NCI-H2029 (cell line): ENCODE measurements at regions not wholly inside any gene's neighbourhood (a gene's known extent, or its start where the extent isn't known, plus 50 kb on each side); places are given as distances from the start of the nearest gene placed in this dataset.
A peak's percentile ranks its signal among the peaks of the same experiment; 100 is the strongest.

ENCODE experiments used
- DNase-seq: peaks from one replicate; lab custom pipeline; 2025; lab: John Stamatoyannopoulos, UW

DNA sequence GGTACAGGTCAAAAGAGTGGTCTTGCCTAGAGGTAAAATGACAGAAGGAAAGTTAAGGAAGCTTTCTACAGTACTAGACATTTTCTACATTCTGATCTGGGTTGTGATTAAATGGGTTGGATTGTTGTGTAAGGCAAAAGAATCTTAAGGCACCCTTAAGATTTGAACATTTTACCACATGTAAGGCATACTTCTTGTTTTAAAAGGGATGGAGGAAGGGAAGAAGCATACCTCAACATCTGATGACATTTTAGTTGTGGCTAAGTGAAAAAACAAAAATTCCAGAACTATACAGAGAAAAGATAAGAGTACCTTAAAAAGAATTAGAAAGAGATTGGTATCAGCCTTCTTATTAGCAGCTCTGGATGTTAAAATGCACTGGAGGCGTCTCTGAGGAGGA, 356.0 kb upstream of the CADM1 start:
- DNase-seq = no peak

DNA sequence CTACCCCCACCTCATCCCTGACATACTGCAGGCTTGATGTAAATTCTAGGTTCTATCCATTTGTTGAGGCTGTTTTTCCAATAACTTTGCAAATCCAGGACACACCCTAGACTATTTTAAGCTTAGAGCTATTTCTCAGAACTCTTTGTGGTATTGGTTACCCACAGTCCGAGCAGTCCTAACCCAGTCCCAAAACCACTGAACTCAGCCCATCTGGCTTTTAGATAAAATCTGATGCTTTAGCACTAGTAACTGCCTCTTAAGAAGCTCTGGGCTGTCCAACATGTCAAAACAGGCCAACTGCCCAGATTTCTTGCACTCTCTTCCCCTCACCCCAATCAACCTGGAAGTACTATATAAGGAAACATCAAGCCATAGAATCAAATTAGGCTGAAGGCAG, 344.4 kb upstream of the CADM1 start:
- DNase-seq = no peak

DNA sequence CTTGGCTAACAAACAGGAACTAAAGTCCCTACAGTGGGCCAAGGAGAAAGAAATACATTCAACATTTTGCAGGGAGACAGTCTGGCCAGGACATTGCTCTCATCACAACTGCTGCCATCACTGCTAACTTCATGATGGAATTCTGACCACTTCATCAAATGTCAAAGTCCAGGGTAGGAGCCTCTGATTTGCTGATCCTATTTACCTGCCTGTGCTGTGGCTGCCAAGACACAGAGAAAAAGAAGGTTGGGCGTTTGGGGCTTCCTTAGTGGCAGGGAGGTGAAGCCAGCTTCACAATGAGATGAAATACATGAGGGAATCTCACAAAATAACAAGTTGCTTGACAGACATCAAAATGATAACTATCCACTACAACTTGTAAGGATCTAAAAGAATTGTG, 343.9 kb upstream of the CADM1 start:
- no peak for DNase-seq

DNA sequence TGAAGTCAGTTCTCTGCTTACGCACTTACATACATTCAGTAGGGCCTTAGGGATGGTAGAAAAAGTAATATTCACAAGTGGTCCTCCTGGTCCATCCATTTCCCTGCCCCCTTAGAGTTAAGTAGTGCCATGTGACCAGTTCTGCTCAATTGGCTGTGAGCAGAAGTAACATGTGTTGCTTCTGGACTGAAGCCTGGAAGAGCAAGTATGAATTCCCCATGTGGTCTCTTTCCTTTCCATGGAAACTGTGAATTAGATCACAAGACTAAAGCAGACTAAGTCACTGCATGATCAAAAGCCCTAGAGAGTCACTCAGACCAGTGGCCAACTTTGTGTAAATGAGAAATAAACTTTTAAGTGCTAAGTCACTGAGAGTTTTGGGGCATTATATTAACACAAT, 341.7 kb upstream of the CADM1 start:
- DNase-seq = no peak

DNA sequence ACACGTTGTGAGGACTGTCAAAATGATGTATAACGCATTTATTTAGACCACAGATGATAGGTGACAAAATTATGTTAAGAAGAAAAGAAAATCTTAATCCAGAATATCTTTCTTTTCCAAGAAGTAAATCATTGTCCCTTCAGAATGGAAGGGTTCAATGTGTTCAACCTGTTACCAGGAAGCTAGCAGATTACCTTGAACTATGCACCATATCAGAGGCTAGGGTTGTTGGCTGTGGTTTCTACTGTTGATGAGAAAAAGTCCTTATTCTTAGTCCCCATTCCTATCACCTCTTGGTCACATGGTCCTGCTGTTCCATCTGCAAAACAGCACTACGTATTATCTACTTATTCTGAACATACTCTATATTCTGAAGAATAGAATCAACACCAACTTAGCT, 339.5 kb upstream of the CADM1 start:
- DNase-seq = no peak

DNA sequence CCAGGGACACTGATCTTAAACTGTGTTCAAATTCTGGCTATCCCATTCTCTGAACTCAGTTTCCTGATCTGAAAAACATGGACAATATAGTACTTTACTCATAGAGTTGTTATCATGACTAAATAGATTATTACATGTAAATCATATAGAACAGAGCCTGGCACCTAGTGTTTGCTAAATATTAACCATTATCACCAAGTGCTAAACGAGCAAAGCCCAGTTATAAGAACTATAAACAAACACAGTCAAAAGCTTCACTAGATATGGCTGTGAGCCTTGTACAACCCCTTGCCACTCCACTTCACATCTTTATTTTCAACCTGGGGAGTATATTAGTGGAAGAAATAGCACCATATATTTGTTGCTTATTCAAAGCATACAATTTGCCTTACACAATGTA, 338.9 kb upstream of the CADM1 start:
- no peak for DNase-seq

DNA sequence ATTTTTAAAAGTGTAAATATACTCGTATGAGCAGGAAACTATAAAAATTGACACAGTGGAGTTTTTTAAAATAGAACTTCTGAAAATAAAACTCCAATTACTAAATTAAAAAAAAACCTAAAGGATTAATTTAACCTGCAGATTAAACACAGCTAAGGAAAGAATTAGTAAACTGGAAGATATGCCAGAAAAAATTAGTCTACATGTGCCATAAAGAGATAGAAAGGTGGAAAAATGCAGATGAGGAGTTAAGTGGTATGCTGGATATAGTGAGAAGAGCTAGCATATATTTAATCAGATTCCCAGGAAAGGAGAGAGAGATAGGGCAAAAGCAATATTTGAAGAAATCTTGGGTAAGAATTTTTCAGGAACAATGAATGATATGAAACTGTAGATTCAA, 315.8 kb upstream of the CADM1 start:
- DNase-seq = no peak

DNA sequence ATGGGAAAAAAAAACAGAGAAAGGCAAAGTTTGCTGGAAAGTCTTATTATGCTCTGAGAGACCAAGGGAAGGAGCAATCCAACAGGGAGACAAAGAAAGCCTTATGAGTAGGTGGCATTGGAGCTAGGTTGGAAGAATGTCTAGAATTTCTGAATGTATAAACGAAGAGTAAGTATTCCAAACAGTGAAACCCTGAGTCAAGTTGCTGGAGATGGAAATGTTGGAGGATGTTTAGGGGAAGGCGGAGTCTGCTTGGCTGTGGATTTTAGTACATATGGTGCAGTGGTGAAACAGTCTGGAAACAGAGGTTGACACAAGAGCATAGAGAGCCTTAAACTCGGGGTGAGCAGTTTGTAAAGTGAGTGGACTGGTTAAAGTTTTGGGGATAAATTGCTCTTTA, 314.8 kb upstream of the CADM1 start:
- no peak for DNase-seq

DNA sequence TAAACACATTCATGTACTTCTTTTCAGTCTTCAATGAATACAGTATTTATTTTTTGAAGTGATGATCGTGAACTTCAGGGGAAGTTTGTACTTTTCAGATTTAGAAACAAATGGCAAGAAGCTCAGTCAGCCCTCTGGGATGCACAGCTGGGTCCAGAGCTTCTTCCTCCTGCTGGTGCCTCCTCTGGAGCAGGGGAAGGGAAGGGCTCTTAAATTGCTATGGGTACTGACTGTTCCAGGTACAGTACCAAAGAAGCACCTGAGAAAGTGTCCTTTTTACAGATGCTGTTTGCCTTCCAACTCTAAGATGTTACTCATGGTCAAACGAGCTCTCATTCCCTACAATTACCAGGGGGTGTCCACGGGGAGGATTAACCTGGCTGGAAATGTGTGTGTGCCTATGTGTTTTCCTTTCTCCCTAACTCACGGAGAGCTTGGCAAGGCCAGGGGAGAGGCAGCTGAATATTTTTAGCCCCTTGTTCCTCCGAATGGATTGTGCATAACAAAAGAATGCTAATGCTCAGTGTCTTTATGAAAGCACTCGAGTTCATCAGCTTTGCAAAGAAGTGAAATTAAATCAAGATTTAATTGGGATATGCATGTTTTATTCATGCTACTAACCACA, 313.7 kb upstream of the CADM1 start:
- no peak for DNase-seq

DNA sequence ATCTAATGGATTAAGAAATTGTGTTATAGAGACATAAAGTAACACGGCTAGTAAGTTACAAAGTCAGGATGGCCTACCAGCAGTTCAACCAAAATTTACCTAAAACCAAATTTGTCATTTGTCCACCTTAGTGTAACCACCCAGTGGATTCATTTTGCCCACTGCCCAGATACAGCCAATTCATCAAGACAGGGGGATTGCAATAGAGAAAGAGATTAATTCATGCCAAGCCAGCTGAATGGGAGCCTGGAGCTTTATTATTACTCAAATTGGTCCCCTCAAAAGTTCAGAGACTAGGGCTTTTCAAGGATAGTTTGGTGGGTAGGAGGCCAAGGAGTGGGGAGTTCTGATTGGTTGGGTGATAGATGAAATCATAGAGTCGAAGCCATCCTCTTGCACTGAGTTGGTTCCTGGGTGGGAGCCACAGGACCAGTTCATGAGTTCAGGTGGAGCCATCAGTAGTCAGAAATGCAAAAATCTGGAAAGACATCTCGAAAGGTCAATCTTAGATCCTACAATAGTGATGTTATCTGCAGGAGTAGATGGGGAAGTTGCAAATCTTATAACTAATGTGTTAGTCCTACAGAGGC, 304.2 kb upstream of the CADM1 start:
- DNase-seq = no peak

DNA sequence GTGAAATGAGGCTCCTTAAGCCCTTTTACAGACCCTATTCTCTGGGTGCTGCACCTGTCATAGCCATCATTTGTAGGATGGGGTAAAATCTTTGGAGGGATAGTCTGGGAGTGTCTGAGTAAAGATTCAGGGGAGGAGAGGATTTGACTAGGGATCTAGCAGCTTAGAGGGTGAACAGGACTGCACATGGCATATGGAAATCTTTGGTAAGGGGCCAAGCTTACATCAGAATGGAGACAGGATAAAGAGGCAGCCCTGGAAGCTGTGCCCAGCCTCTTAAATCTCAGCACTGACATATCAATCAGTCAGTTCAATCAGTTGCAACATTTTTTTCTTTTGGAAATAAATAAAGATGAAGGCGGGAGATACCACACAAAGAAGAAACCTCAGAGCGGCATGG, 301.8 kb upstream of the CADM1 start:
- DNase-seq = no peak

DNA sequence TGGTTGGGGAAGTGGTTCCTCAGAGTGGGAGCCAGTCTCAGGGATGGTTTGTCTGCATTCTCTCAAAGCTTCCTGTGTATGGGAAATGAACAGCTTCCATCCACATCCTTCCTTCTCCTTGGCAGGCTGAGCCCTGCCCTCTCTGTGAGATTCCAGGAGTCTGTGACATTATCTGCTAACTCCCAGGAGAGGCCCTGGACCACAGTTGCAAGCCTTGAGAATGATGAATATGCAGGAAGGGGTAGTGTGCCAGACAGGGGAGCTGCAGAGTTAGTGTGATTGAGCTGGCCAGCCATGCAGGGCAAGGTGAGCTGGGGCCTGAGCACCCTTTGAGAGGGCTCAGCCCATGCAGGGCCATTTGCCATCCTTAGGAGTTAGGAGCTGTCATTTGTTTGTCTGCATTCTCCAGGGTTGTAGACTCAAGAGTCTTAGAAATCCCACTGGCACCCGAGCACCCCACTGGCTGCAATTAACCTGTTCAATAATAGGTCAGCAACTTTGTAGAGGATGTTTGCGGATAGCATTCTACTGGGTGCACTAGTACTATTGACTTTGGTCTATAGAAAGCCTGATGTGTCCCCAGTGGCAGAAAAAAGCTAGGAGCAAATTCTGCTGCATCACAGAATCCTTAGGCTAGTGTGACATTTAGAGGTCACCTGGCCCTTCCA, 299.0 kb upstream of the CADM1 start:
- no peak for DNase-seq

DNA sequence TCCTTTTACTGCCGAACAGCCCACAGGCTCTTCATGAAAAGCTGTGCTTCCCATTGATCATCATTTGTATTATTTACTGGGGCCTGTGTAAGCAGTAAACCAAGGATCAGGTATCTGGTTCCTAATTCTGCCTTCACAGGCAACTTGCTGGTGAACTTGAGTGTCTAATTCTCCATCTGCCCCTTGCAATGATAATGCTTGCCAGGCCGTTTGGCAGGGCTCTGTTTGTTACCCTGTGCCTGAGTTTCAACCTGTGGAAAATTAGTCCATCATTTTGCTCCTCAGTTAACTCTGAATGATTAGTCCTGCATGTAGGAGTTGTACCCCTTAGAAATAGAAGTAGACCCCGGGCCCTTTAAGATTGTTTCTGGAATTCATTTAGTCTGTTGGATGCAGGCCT, 298.4 kb upstream of the CADM1 start:
- no peak for DNase-seq

DNA sequence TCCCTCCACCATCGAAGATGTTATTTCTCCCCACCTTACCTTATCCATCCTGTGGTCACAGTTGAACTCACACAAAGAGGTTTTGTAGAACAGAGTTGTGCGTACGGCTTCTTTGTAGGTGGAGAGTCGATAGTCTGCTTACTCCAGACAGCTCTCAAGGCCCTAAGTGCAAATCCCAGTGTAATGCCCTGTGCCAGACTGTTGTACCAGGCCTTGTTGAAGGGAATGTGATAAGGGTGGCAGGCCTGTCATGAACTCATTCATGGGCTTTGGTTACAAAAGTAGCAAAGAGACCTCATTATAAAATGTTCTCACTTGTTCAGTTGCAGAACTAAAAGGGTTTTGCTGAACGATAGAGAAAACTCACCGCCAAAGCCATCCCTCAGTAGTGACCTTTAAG, 288.7 kb upstream of the CADM1 start:
- DNase-seq = no peak

DNA sequence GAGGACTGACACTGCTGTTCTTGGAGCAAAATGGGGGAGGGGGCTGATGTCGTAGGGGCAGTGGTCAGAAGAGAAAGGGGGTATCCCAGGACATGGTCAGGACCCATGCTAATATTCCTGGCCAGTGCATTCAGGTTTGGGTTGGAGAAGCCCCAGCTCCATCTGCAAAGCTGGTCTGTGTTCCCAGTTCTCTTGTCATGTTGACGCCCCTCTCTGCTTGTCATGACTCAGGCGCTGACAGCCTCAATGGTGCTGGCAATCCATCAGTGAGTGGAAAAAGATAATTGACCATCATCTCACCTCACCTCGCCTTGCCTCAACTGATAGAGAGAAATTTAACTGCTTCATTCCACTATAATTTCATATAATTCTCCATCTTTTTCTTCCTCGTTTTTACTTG, 283.1 kb upstream of the CADM1 start:
- no peak for DNase-seq

DNA sequence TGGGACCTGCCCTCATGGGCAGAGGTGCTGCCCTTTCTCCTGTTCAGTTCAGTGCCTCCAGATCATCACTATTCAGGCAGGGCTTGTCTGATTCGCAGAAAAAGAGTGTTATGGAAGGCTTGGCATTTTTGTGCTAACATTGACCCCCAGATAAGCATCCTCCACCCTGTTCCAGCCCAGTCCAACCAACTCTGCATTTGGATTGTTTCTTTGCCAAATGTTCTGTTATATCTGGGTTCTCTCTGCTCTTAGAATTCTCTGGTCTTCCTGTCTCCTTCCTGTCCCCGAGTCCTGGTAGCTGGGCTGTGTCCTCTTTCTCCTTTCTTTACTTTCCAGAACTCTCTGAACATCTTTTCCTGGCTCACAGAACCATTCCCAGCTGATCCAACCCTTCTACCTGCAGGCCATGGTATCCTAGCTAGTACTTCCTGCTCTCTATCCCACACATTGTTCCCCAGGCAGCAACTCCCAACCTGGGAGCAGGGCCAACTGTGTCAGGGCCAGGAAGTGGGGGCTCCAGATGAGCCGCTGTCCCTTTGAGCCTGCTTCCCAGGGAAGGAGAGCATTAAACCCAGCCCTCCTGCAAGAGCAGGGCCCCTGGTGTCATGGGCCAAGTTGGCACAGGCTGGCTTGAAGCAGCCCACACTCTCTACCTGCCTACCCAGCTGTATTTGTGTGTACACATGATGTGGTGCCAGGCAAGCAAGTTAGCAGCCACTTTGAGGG, 280.7 kb upstream of the CADM1 start:
- peak; percentile 96 for DNase-seq

DNA sequence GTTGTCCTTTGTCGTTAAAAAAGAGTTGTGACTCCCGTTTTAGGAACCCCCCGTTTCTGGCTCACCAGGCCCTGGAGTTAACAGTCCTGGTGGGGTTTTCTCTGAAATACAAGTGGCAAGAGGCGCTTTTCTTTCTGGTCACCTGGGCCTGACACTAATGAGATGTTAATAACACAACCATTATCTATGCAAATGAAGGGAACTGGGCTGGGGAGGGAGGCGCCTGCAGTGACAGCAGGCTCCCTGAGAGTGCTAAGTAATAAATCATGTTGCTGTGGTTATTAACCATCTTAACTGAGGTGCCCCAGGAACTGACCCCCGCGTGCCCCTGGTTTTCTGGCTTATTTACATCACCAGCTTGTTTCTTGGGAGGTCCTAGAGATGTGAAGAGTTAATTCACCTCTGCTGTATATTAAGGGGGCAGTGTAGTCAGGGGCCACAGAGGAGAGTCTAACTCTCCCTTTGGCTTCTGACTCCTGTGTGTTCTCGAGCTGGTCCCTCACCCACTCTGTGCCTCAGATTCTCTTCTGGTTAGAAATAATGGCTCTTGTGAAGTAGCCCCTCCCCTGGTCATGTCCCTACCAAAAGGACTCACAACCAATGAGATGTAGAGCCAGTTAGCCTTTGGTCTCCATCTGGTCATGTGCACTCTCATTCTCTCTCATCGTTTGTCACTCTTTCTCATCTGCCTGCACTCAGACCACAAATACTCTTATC, 276.6 kb upstream of the CADM1 start:
- no peak for DNase-seq

DNA sequence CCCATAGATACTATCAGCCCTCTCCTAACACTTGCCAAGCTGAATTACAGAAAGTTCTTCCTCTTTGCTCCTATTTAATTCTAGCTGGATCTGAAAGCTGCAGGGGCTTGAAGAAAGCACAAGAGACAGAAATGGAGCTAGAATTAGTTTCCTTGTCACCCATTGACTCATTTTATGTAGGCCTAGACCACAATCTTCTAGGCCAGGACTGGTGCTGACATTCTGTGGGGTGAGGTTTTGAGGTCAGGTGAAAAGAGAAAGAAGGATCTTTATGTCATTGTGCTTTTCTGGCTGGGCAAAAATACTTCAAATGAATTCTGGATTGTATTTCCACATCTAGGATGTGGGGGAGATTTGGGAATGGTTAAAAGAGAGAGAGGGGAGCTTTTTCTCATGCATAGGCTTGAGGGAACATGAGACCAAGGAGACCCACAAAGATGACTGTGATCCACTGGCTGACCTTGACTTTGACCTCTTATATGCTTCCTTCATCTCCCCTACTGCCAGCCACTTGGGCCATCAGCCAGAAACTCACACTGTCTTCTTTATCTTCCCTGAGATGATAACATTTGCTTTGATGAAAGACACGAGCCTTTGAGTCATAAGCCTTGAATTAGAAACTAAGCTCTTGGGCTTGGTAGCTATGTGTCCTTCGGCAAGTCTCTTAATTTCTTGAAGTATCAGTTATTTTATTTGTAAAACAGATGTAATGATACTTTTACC, 274.9 kb upstream of the CADM1 start:
- no peak for DNase-seq

DNA sequence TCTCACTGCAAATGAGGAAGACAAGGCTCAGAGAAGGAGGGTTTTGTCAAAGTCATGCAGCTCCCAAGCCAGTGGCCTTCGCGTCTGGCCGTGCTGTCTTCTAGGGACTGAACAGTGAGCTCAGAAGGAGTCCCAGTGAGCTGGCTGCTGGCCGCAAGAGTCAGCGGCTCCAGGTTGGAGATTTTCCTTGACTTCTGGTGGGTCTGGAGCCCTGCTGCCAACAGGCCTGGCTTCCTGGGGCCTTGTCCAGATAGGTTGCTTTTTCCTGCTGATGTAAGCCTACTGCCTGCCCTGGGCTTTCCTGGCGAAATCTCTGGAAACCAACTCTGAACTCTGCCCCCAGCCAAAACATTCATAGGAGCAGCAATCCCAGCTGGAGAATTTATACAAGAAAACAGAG, 272.7 kb upstream of the CADM1 start:
- DNase-seq = no peak

DNA sequence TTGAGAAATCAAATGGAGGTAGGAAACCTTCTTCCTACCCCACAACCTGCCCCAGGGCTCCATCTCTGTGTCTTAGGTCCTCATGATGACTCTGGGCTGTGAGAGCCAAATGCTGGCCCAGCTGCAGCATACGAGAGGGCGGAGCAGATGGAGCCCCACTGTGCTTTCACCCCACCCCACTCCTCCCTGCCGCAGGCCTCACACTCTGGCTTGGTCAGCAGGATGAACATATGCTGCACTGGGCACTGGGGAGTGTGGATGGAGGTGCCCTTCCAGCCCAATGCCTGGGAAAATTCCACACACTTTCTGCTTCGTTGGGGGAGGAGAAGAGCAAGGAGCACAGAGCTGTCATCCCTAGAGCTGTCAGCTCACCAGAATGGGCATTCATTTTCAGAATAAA, 271.6 kb upstream of the CADM1 start:
- no peak for DNase-seq

DNA sequence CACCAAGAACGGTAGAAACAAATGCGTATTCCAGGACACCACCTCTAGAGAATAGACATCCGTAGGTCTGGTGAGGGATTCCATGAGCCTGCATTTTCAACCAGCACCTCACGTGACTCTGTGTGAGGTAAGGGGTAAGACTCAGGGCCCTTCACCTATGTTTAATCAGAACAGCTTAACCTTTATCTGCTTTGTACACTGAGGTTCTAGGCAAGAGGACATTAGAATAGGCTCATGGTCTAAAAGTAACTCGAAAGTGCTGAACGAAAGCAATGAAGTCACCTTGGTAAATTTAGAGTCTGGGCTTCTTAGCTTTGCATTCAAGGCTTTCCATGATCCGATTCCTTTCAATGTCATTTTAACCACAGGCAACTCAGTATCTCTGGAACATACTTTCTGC, 270.5 kb upstream of the CADM1 start:
- DNase-seq = no peak

DNA sequence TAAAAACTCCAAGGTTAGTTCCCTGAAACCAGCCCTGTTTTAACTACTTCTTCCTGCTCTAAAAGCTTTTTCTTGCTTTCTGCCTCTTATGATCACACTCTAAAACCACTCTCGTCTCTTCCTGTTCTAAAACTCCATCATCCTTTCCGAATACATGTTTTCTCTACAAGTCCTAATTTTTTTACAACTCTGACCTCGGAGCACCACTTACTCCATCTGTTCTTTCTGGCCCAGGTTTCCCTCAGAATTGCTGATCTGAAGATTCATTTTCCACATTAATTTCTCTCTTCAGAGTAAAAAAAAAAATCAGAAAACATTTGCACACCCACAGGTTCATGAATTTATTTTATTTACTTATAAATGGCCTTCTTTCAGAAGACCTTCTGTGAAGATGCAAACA, 265.7 kb upstream of the CADM1 start:
- no peak for DNase-seq
